SK-N-SH treated with all-trans-retinoic acid at 6 μM for 48 hours (cell line): ENCODE measurements at regions not wholly inside any gene's neighbourhood (a gene's known extent, or its start where the extent isn't known, plus 50 kb on each side); places are given as distances from the start of the nearest gene placed in this dataset.

Experiments
- ARNTL ChIP-seq: fragments of 450-650 bp; formaldehyde crosslinking; IDR thresholded peaks from 2 replicates; pipeline ENCODE4 v1.5.0; 2020; ENCODE audit warnings: low read depth, mild to moderate bottlenecking, moderate library complexity, borderline replicate concordance
- ISL1 ChIP-seq: fragments of 250-450 bp; sonication (Bioruptor Pico); IDR thresholded peaks from 2 replicates; pipeline ENCODE4 v2.1.2; 2022; ENCODE audit warnings: mild to moderate bottlenecking, moderate library complexity
- OSR1 ChIP-seq: fragments of 250-450 bp; sonication (Bioruptor Pico); IDR thresholded peaks from 2 replicates; pipeline ENCODE4 v1.8.0; 2022; ENCODE audit warnings: moderate library complexity, mild to moderate bottlenecking, inconsistent platforms
- RARB ChIP-seq: fragments of 250-450 bp; sonication (Bioruptor Pico); IDR thresholded peaks from 2 replicates; pipeline ENCODE4 v1.8.0; 2021; ENCODE audit warnings: mild to moderate bottlenecking, moderate library complexity
- ZNF565 ChIP-seq: fragments of 450-650 bp; formaldehyde crosslinking; conservative IDR thresholded peaks from 2 replicates; pipeline ENCODE4 v1.5.0; 2020; ENCODE audit warnings: low read depth, mild to moderate bottlenecking, moderate library complexity
- ZNF70 ChIP-seq: fragments of 450-650 bp; formaldehyde crosslinking; IDR thresholded peaks from 2 replicates; pipeline ENCODE4 v1.5.0; 2020; ENCODE audit warnings: mild to moderate bottlenecking, moderate library complexity
- TF ChIP-seq, protein P1 (sequence below): fragments of 250-450 bp; sonication (Bioruptor Pico); IDR thresholded peaks from 2 replicates; pipeline ENCODE4 v1.5.1; 2020; ENCODE audit warnings: low read depth, mild to moderate bottlenecking, moderate library complexity
- TF ChIP-seq, protein P2 (sequence below): fragments of 250-450 bp; sonication (Bioruptor Pico); IDR thresholded peaks from 2 replicates; pipeline ENCODE4 v1.8.0; 2020; ENCODE audit warnings: mild to moderate bottlenecking, moderate library complexity, borderline replicate concordance

- TF ChIP-seq, protein P1, sequence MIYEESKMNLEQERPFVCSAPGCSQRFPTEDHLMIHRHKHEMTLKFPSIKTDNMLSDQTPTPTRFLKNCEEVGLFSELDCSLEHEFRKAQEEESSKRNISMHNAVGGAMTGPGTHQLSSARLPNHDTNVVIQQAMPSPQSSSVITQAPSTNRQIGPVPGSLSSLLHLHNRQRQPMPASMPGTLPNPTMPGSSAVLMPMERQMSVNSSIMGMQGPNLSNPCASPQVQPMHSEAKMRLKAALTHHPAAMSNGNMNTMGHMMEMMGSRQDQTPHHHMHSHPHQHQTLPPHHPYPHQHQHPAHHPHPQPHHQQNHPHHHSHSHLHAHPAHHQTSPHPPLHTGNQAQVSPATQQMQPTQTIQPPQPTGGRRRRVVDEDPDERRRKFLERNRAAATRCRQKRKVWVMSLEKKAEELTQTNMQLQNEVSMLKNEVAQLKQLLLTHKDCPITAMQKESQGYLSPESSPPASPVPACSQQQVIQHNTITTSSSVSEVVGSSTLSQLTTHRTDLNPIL: no peak
- TF ChIP-seq ISL1 (CRISPR knock-in tag): no peak
- TF ChIP-seq OSR1 (CRISPR knock-in tag): no peak
- TF ChIP-seq ZNF70: no peak
- no peak for TF ChIP-seq RARB (CRISPR knock-in tag)
- TF ChIP-seq, protein P2, sequence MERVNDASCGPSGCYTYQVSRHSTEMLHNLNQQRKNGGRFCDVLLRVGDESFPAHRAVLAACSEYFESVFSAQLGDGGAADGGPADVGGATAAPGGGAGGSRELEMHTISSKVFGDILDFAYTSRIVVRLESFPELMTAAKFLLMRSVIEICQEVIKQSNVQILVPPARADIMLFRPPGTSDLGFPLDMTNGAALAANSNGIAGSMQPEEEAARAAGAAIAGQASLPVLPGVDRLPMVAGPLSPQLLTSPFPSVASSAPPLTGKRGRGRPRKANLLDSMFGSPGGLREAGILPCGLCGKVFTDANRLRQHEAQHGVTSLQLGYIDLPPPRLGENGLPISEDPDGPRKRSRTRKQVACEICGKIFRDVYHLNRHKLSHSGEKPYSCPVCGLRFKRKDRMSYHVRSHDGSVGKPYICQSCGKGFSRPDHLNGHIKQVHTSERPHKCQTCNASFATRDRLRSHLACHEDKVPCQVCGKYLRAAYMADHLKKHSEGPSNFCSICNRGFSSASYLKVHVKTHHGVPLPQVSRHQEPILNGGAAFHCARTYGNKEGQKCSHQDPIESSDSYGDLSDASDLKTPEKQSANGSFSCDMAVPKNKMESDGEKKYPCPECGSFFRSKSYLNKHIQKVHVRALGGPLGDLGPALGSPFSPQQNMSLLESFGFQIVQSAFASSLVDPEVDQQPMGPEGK (CRISPR knock-in tag): no peak
- no peak for TF ChIP-seq ZNF565
- no peak for TF ChIP-seq ARNTL
These were observed 85.2 kb upstream of the FAM20A start for GRCh38 chr17:68686108-68686988.
